ENCODE measurements at regions not wholly inside any gene's neighbourhood (a gene's known extent, or its start where the extent isn't known, plus 50 kb on each side); places are given as distances from the start of the nearest gene placed in this dataset.
"Not testable (repeated sequence)": the region's sequence is repeated elsewhere in the genome, so short reads cannot be mapped to it uniquely, and the experiment has no call there.

GRCh38 chr22:16911340-16911739, 86.1 kb upstream of the XKR3 start:
- not testable (repeated sequence) for DNase-seq (ENCODE audit: low read depth)

- peak; percentile 58 for DNase-seq (ENCODE audit: low read depth)
These were observed 76.8 kb upstream of the XKR3 start for GRCh38 chr22:16902051-16902450.

GRCh38 chr22:16901579-16901978, 76.4 kb upstream of the XKR3 start:
- peak; percentile 58 for DNase-seq (ENCODE audit: low read depth)

GRCh38 chr22:16899358-16899757, 74.1 kb upstream of the XKR3 start:
- DNase-seq (ENCODE audit: low read depth) = not testable (repeated sequence)

GRCh38 chr22:16897365-16897764, 72.2 kb upstream of the XKR3 start:
- DNase-seq (ENCODE audit: low read depth) = not testable (repeated sequence)

GRCh38 chr22:16891892-16892291, 66.7 kb upstream of the XKR3 start:
- DNase-seq (ENCODE audit: low read depth) = not testable (repeated sequence)

GRCh38 chr22:16876339-16876738, 51.1 kb upstream of the XKR3 start:
- DNase-seq (ENCODE audit: low read depth) = not testable (repeated sequence)
